ENCODE measurements at regions not wholly inside any gene's neighbourhood (a gene's known extent, or its start where the extent isn't known, plus 50 kb on each side); places are given as distances from the start of the nearest gene placed in this dataset.
A peak's percentile ranks its signal among the peaks of the same experiment; 100 is the strongest.

GRCh38 chr3:159340877-159341500 is 539.1 kb downstream of the MFSD1 start:
- no peak overlapping the region for H2AFZ ChIP-seq (ENCODE audit: low read length)
- H4K20me1 ChIP-seq (ENCODE audit: control insufficient read depth, extremely low read depth, insufficient read depth, low read length): no peaks in the 10 kb centered on the region
- peak in 1 of 2 donors; percentile 17 for DNase-seq (ENCODE audit: low read depth in 2 of 2)
- H3K79me2 ChIP-seq (ENCODE audit: control insufficient read depth, insufficient read depth, low read length): no peaks in the 10 kb centered on the region
- no peak overlapping the region for H3K27ac ChIP-seq (ENCODE audit: insufficient read depth, low read length)
- no peak overlapping the region for H3K4me2 ChIP-seq (ENCODE audit: extremely low read depth, insufficient read depth, low read length)
- no peaks in the 10 kb centered on the region for H3K27me3 ChIP-seq (ENCODE audit: control insufficient read depth, insufficient read depth, low read length)
- H3K9ac ChIP-seq (ENCODE audit: insufficient read depth, low read length): no peak overlapping the region
- no peak overlapping the region for H3K4me3 ChIP-seq (replicated peaks in 1 of 4; ENCODE audit: control extremely low read depth in 1 of 4, insufficient read depth in 1 of 4, low read depth in 3 of 4, low read length in 4 of 4)
- no peaks in the 10 kb centered on the region for H3K9me3 ChIP-seq (ENCODE audit: control insufficient read depth, insufficient read depth, low read depth, low read length)
- TF ChIP-seq EZH2 (IDR thresholded peaks at IDR 0.05; ENCODE audit: low read length, missing control alignments) (no peak), CTCF (conservative IDR thresholded peaks at IDR 0.05 in 1 of 2, IDR thresholded peaks at IDR 0.05 in 1 of 2; ENCODE audit: low read depth in 1 of 2, low read length in 2 of 2) (no peak)
- no peaks in the 10 kb centered on the region for H3K4me1 ChIP-seq (ENCODE audit: control insufficient read depth, extremely low read depth, insufficient read depth, low read length)
- no peaks in the 10 kb centered on the region for H3K36me3 ChIP-seq (ENCODE audit: control insufficient read depth, insufficient read depth, low read length)

- H3K4me3 ChIP-seq (replicated peaks in 1 of 4; ENCODE audit: control extremely low read depth in 1 of 4, insufficient read depth in 1 of 4, low read depth in 3 of 4, low read length in 4 of 4): no peak overlapping the region
- H3K36me3 ChIP-seq (ENCODE audit: control insufficient read depth, insufficient read depth, low read length): no peaks in the 10 kb centered on the region
- no peak overlapping the region for H3K27ac ChIP-seq (ENCODE audit: insufficient read depth, low read length)
- no peak overlapping the region for H2AFZ ChIP-seq (ENCODE audit: low read length)
- H3K79me2 ChIP-seq (ENCODE audit: control insufficient read depth, insufficient read depth, low read length): no peaks in the 10 kb centered on the region
- H3K27me3 ChIP-seq (ENCODE audit: control insufficient read depth, insufficient read depth, low read length): no peaks in the 10 kb centered on the region
- H3K4me2 ChIP-seq (ENCODE audit: extremely low read depth, insufficient read depth, low read length): no peak overlapping the region
- no peak for TF ChIP-seq EZH2 (IDR thresholded peaks at IDR 0.05; ENCODE audit: low read length, missing control alignments)
- TF ChIP-seq CTCF (conservative IDR thresholded peaks at IDR 0.05 in 1 of 2, IDR thresholded peaks at IDR 0.05 in 1 of 2; ENCODE audit: low read depth in 1 of 2, low read length in 2 of 2): no peak
- no peak overlapping the region for H3K9ac ChIP-seq (ENCODE audit: insufficient read depth, low read length)
- H4K20me1 ChIP-seq (ENCODE audit: control insufficient read depth, extremely low read depth, insufficient read depth, low read length): no peaks in the 10 kb centered on the region
- no peak for DNase-seq (ENCODE audit: low read depth in 2 of 2)
- no peaks in the 10 kb centered on the region for H3K4me1 ChIP-seq (ENCODE audit: control insufficient read depth, extremely low read depth, insufficient read depth, low read length)
- no peaks in the 10 kb centered on the region for H3K9me3 ChIP-seq (ENCODE audit: control insufficient read depth, insufficient read depth, low read depth, low read length)
These were observed 544.5 kb downstream of the MFSD1 start for GRCh38 chr3:159346271-159346903.

- Histone ChIP-seq H3K27ac (ENCODE audit: insufficient read depth, low read length) (no peak overlapping the region), H3K36me3 (ENCODE audit: control insufficient read depth, insufficient read depth, low read length) (no peaks in the 10 kb centered on the region), H2AFZ (ENCODE audit: low read length) (no peak overlapping the region), H3K27me3 (ENCODE audit: control insufficient read depth, insufficient read depth, low read length) (no peaks in the 10 kb centered on the region), H4K20me1 (ENCODE audit: control insufficient read depth, extremely low read depth, insufficient read depth, low read length) (no peaks in the 10 kb centered on the region), H3K4me3 (replicated peaks in 1 of 4; ENCODE audit: control extremely low read depth in 1 of 4, insufficient read depth in 1 of 4, low read depth in 3 of 4, low read length in 4 of 4) (no peak overlapping the region), H3K79me2 (ENCODE audit: control insufficient read depth, insufficient read depth, low read length) (no peaks in the 10 kb centered on the region), H3K9me3 (ENCODE audit: control insufficient read depth, insufficient read depth, low read depth, low read length) (no peaks in the 10 kb centered on the region), H3K4me2 (ENCODE audit: extremely low read depth, insufficient read depth, low read length) (no peak overlapping the region), H3K9ac (ENCODE audit: insufficient read depth, low read length) (no peak overlapping the region), H3K4me1 (ENCODE audit: control insufficient read depth, extremely low read depth, insufficient read depth, low read length) (no peaks in the 10 kb centered on the region)
- no peak for DNase-seq (ENCODE audit: low read depth in 2 of 2)
- TF ChIP-seq EZH2 (IDR thresholded peaks at IDR 0.05; ENCODE audit: low read length, missing control alignments) (no peak), CTCF (conservative IDR thresholded peaks at IDR 0.05 in 1 of 2, IDR thresholded peaks at IDR 0.05 in 1 of 2; ENCODE audit: low read depth in 1 of 2, low read length in 2 of 2) (no peak)
These were observed 546.6 kb downstream of the MFSD1 start for GRCh38 chr3:159348431-159348830.
